GM12878 (cell line): ENCODE measurements at regions not wholly inside any gene's neighbourhood (a gene's known extent, or its start where the extent isn't known, plus 50 kb on each side); places are given as distances from the start of the nearest gene placed in this dataset.

Experiments
- ATAC-seq: fragments of 200-7000 bp; cut with Tn5 transposase; 3 replicates; pipeline ENCODE4 v1.9.1; 2020; ENCODE audit warnings: mild to moderate bottlenecking, moderate library complexity
- BruUV-seq: library from RNA; stranded (reverse); fragments of 400-500 nt; replicated peaks from 2 replicates; lab custom pipeline; 2021; lab: Mats Ljungman, UMichigan
- CTCF ChIA-PET: fragments of 300-600 bp; sonication (Branson Sonifier 250); formaldehyde crosslinking; extraction: SDS; loops from one replicate; lab custom pipeline; 2021; ENCODE audit warnings: inconsistent platforms; lab: Yijun Ruan, JAX
- POLR2A ChIA-PET: fragments of 350-600 bp; formaldehyde crosslinking; extraction: SDS; loops from one replicate; lab custom pipeline; 2021; ENCODE audit warnings: inconsistent platforms; lab: Charles Lee
- RAD21 ChIA-PET: fragments of 300-600 bp; sonication (Branson Sonifier 250); formaldehyde crosslinking; loops from one replicate; lab custom pipeline; 2023; ENCODE audit warnings: antibody characterized with exemption; ENCODE audit not compliant: unreplicated experiment; lab: Charles Lee
- SMC1A ChIA-PET: fragments of 300-600 bp; sonication (Branson Sonifier 250); formaldehyde crosslinking; loops from one replicate; lab custom pipeline; 2023; ENCODE audit not compliant: unreplicated experiment, uncharacterized antibody; lab: Charles Lee
- DNase-seq: peaks from one replicate; pipeline ENCODE4 v3.0.0-alpha.2; 2011; ENCODE audit warnings: low read depth, low spot score
- FAIRE-seq: peaks from 3 replicates; lab custom pipeline; 2011; peaks lifted over from hg19 to GRCh38; lab: Jason Lieb, UNC
- H2AFZ ChIP-seq: 2 replicates; pipeline ENCODE4 v1.6.0; 2011; ENCODE audit warnings: low read depth, low read length, control low read depth; ENCODE audit not compliant: control insufficient read depth
- H3K27ac ChIP-seq: 2 replicates; pipeline ENCODE4 v1.5.1; 2011; ENCODE audit warnings: control low read depth; ENCODE audit not compliant: control insufficient read depth, insufficient read depth
- H3K27me3 ChIP-seq, 2 experiments: replicated peaks in 1 of 2; 2 replicates each; pipeline versions ENCODE4 v1.6.0 to v1.6.1; 2011; ENCODE audit warnings: low read length in 1 of 2; ENCODE audit not compliant: control insufficient read depth in 2 of 2, insufficient read depth in 2 of 2
- H3K36me3 ChIP-seq, 2 experiments: 2 replicates each; pipeline ENCODE4 v1.5.1; 2011; ENCODE audit warnings: low read length in 1 of 2; ENCODE audit not compliant: control insufficient read depth in 2 of 2, insufficient read depth in 2 of 2
- H3K4me1 ChIP-seq: 2 replicates; pipeline ENCODE4 v1.6.1; 2011; ENCODE audit warnings: mild to moderate bottlenecking, low read length, moderate library complexity, mixed read lengths; ENCODE audit not compliant: control insufficient read depth, insufficient read depth
- H3K4me2 ChIP-seq: 2 replicates; pipeline ENCODE4 v1.6.0; 2011; ENCODE audit warnings: control low read depth; ENCODE audit not compliant: control insufficient read depth, insufficient read depth
- H3K4me3 ChIP-seq: fragments of 200-600 bp; sonication (generic); 2 replicates; pipeline ENCODE4 v1.5.1; 2016
- H3K79me2 ChIP-seq: 2 replicates; pipeline ENCODE4 v1.6.0; 2011; ENCODE audit warnings: low read length; ENCODE audit not compliant: control insufficient read depth, insufficient read depth
- H3K9ac ChIP-seq: 2 replicates; pipeline ENCODE4 v1.8.0; 2011; ENCODE audit warnings: low read length, control low read depth, mixed read lengths; ENCODE audit not compliant: control insufficient read depth, insufficient read depth
- H3K9me3 ChIP-seq: replicated peaks from 3 replicates; pipeline ENCODE4 v1.5.1; 2011; ENCODE audit warnings: mild to moderate bottlenecking, low read length; ENCODE audit not compliant: control insufficient read depth, insufficient read depth
- H4K20me1 ChIP-seq: 2 replicates; pipeline ENCODE4 v1.6.0; 2011; ENCODE audit not compliant: control insufficient read depth, insufficient read depth
- ATF7 ChIP-seq: fragments of 450-650 bp; IDR thresholded peaks from 2 replicates; pipeline ENCODE4 v1.6.1; 2016; ENCODE audit warnings: low read depth, mild to moderate bottlenecking
- IKZF1 ChIP-seq: fragments of 450-650 bp; conservative IDR thresholded peaks from 2 replicates; pipeline ENCODE4 v1.6.1; 2017; ENCODE audit warnings: antibody characterized with exemption, mild to moderate bottlenecking
- PKNOX1 ChIP-seq: fragments of 450-650 bp; IDR thresholded peaks from 2 replicates; pipeline ENCODE4 v1.6.1; 2016; ENCODE audit warnings: mild to moderate bottlenecking
- ZBTB40 ChIP-seq: fragments of 450-650 bp; IDR thresholded peaks from 2 replicates; pipeline ENCODE4 v1.6.1; 2016; ENCODE audit warnings: mild to moderate bottlenecking, moderate library complexity, borderline replicate concordance
- ZNF24 ChIP-seq: fragments of 450-650 bp; IDR thresholded peaks from 2 replicates; pipeline ENCODE4 v1.6.1; 2017; ENCODE audit warnings: antibody characterized with exemption, mild to moderate bottlenecking
- ZSCAN29 ChIP-seq: fragments of 450-650 bp; IDR thresholded peaks from 2 replicates; pipeline ENCODE4 v1.6.1; 2017; ENCODE audit warnings: mild to moderate bottlenecking, moderate library complexity
- WGBS: methylation state at CpG from one replicate; pipeline ENCODE4 v1.1.6; 2016; ENCODE audit warnings: low lambda C conversion rate; ENCODE audit not compliant: insufficient replicate concordance, insufficient coverage; ENCODE audit errors: missing lambda C conversion rate; 5-methylcytosine and 5-hydroxymethylcytosine counted together
- in situ Hi-C: fragments of 300-500 bp; cut with MboI; formaldehyde crosslinking; loops from 9 replicates; pipeline ENCODE4 v1.14.3; 2018; ENCODE audit warnings: mixed read lengths
- intact Hi-C: fragments of 100-400 bp; cut with micrococcal nuclease; formaldehyde crosslinking; loops from one replicate; pipeline ENCODE4 v1.14.2; 2022; ENCODE audit not compliant: unreplicated experiment

GRCh38 chr16:79288066-79288465 lies 312.5 kb downstream of the MAF start:
- peaks cover 16% of the 10 kb centered on the region for H3K4me1 ChIP-seq
- H3K36me3 ChIP-seq, result no peaks in the 10 kb centered on the region
- H3K9ac ChIP-seq, result no peak overlapping the region
- CTCF ChIA-PET, result no interaction called here
- intact Hi-C loops, result no loop called here
- WGBS, result 40% methylated on average over 4 of the region's 4 CpGs
- TF ChIP-seq ATF7 (no peak), PKNOX1 (peak; percentile 33; the same call in 1 of the 2 replicates)
- H3K27me3 ChIP-seq, result no peaks in the 10 kb centered on the region
- in situ Hi-C loops, result no loop called here
- H3K79me2 ChIP-seq, result no peaks in the 10 kb centered on the region
- FAIRE-seq, result no peak
- SMC1A ChIA-PET, result interaction anchor here (1.6 kb wide), 1 partner anchor 11 kb away, joined by 3 read pairs; no protein-coding TSS in a partner anchor
- H2AFZ ChIP-seq, result no peak overlapping the region
- peak; percentile 55 for ATAC-seq
- no TSS peak for BruUV-seq
- H3K9me3 ChIP-seq, result no peaks in the 10 kb centered on the region; the same call in 1 of the 3 replicates
- POLR2A ChIA-PET, result no interaction called here
- DNase-seq, result no peak
- H4K20me1 ChIP-seq, result no peaks in the 10 kb centered on the region
- H3K4me2 ChIP-seq, result no peak overlapping the region
- RAD21 ChIA-PET, result no interaction called here
- H3K27ac ChIP-seq, result no peak overlapping the region
- no peak overlapping the region for H3K4me3 ChIP-seq

GRCh38 chr16:79287424-79287917 lies 313.1 kb downstream of the MAF start:
- no peak for DNase-seq
- peak; percentile 97 for TF ChIP-seq ZNF24
- TF ChIP-seq ZSCAN29, result peak; percentile 88
- TF ChIP-seq IKZF1, result peak; percentile 13; the same call in 1 of the 2 replicates
- no peak for TF ChIP-seq ZBTB40
- TF ChIP-seq, all 136 proteins: peak for 3
- H3K27ac ChIP-seq, result no peak overlapping the region
- in situ Hi-C loops, result no loop called here
- peaks cover 16% of the 10 kb centered on the region for H3K4me1 ChIP-seq
- intact Hi-C loops, result no loop called here
- no peaks in the 10 kb centered on the region for H3K36me3 ChIP-seq
- SMC1A ChIA-PET, result no interaction called here
- H3K4me2 ChIP-seq, result peak overlapping the region; percentile 47; the same call in 1 of the 2 replicates
- RAD21 ChIA-PET, result interaction anchor here (1.0 kb wide), 1 partner anchor 29 kb away, joined by 6 read pairs; no protein-coding TSS in a partner anchor
- no peaks in the 10 kb centered on the region for H3K27me3 ChIP-seq
- FAIRE-seq (no peak), ATAC-seq (peak; percentile 39)
- H3K79me2 ChIP-seq, result no peaks in the 10 kb centered on the region
- H2AFZ ChIP-seq, result no peak overlapping the region
- 0% methylated on average over 5 of the region's 5 CpGs for WGBS
- no peak overlapping the region for H3K4me3 ChIP-seq
- CTCF ChIA-PET, result no interaction called here
- no peaks in the 10 kb centered on the region for H4K20me1 ChIP-seq
- POLR2A ChIA-PET, result no interaction called here
- no TSS peak for BruUV-seq
- no peak overlapping the region for H3K9ac ChIP-seq
- H3K9me3 ChIP-seq, result no peaks in the 10 kb centered on the region; the same call in 1 of the 3 replicates
